MM.1S (cell line): ENCODE measurements at regions not wholly inside any gene's neighbourhood (a gene's known extent, or its start where the extent isn't known, plus 50 kb on each side); places are given as distances from the start of the nearest gene placed in this dataset.

Experiments used
- DNase-seq: peaks from one replicate; pipeline ENCODE4 v3.0.0-alpha.2; 2015
- H2AFZ ChIP-seq: fragments of 300-600 bp; sonication (generic); 2 replicates; pipeline ENCODE4 v1.6.0; 2016; ENCODE audit warnings: antibody characterized with exemption, low read length
- H3F3A ChIP-seq: fragments of 300-600 bp; sonication (generic); 2 replicates; pipeline ENCODE4 v1.6.1; 2016; ENCODE audit warnings: mild to moderate bottlenecking, antibody characterized with exemption, low read length, moderate library complexity, mixed read lengths; ENCODE audit not compliant: insufficient read depth
- H3K27ac ChIP-seq: fragments of 300-600 bp; sonication (generic); 2 replicates; pipeline ENCODE4 v1.5.1; 2016; ENCODE audit warnings: mild to moderate bottlenecking, low read length
- H3K27me3 ChIP-seq: fragments of 300-600 bp; sonication (generic); replicated peaks from 2 replicates; pipeline ENCODE4 v1.6.0; 2016; ENCODE audit warnings: low read length; ENCODE audit not compliant: insufficient read depth
- H3K36me3 ChIP-seq: fragments of 300-600 bp; sonication (generic); replicated peaks from 2 replicates; pipeline ENCODE4 v1.6.1; 2016; ENCODE audit warnings: mild to moderate bottlenecking, low read length, mixed read lengths; ENCODE audit not compliant: insufficient read depth
- H3K4me1 ChIP-seq: fragments of 300-600 bp; sonication (generic); 2 replicates; pipeline ENCODE4 v1.6.1; 2016; ENCODE audit warnings: low read length, mixed read lengths
- H3K4me2 ChIP-seq: fragments of 300-600 bp; sonication (generic); 2 replicates; pipeline ENCODE4 v1.6.0; 2016; ENCODE audit warnings: low read depth, low read length
- H3K4me3 ChIP-seq: fragments of 300-600 bp; sonication (generic); 2 replicates; pipeline ENCODE4 v1.5.1; 2016; ENCODE audit warnings: low read length, mixed read lengths
- H3K79me2 ChIP-seq: fragments of 300-600 bp; sonication (generic); 2 replicates; pipeline ENCODE4 v1.6.1; 2016; ENCODE audit warnings: mixed run types, low read length, mixed read lengths
- H3K9ac ChIP-seq: fragments of 300-600 bp; sonication (generic); 2 replicates; pipeline ENCODE4 v1.6.1; 2016; ENCODE audit warnings: low read length, mixed read lengths
- H3K9me2 ChIP-seq: fragments of 300-600 bp; sonication (generic); replicated peaks from 2 replicates; pipeline ENCODE4 v1.6.1; 2016; ENCODE audit warnings: mild to moderate bottlenecking, low read length, mixed read lengths; ENCODE audit not compliant: insufficient read depth
- H3K9me3 ChIP-seq: fragments of 300-600 bp; sonication (generic); replicated peaks from 2 replicates; pipeline ENCODE4 v1.6.1; 2016; ENCODE audit warnings: mild to moderate bottlenecking, low read length, mixed read lengths; ENCODE audit not compliant: insufficient read depth
- H4K20me1 ChIP-seq: fragments of 300-600 bp; sonication (generic); 2 replicates; pipeline ENCODE4 v1.6.1; 2016; ENCODE audit warnings: mild to moderate bottlenecking, low read length, moderate library complexity, mixed read lengths; ENCODE audit not compliant: insufficient read depth
- CTCF ChIP-seq: fragments of 300-600 bp; sonication (generic); IDR thresholded peaks from 2 replicates; pipeline ENCODE4 v1.5.1; 2016; ENCODE audit warnings: antibody characterized with exemption, low read length, mixed read lengths
- EZH2 ChIP-seq: fragments of 300-600 bp; sonication (generic); optimal IDR thresholded peaks from 2 replicates; pipeline ENCODE3; 2017; ENCODE audit warnings: low read depth, mild to moderate bottlenecking, antibody characterized with exemption, low read length, mixed read lengths
- EZH2phosphoT487 ChIP-seq: fragments of 300-600 bp; sonication (generic); IDR thresholded peaks from 2 replicates; pipeline ENCODE4 v1.6.1; 2018; ENCODE audit warnings: antibody characterized with exemption, low read length

- H3K4me1 ChIP-seq, result no peaks in the 10 kb centered on the region
- H4K20me1 ChIP-seq, result no peaks in the 10 kb centered on the region
- H3K79me2 ChIP-seq, result no peaks in the 10 kb centered on the region
- H3K4me3 ChIP-seq, result no peak overlapping the region
- H3K36me3 ChIP-seq, result no peaks in the 10 kb centered on the region
- no peak overlapping the region for H2AFZ ChIP-seq
- H3K27ac ChIP-seq, result no peak overlapping the region
- no peaks in the 10 kb centered on the region for H3K9me3 ChIP-seq
- no peaks in the 10 kb centered on the region for H3F3A ChIP-seq
- no peak for TF ChIP-seq EZH2
- no peak for TF ChIP-seq EZH2phosphoT487
- TF ChIP-seq CTCF, result no peak
- no peak overlapping the region for H3K9ac ChIP-seq
- no peak overlapping the region for H3K4me2 ChIP-seq
- H3K27me3 ChIP-seq, result no peaks in the 10 kb centered on the region
- no peak for DNase-seq
- no peaks in the 10 kb centered on the region for H3K9me2 ChIP-seq
Measured at GRCh38 chr2:503288-503999, 173.8 kb downstream of the TMEM18 start.

- H3K9ac ChIP-seq, result no peak overlapping the region
- H2AFZ ChIP-seq, result no peak overlapping the region
- no peak overlapping the region for H3K4me2 ChIP-seq
- H3K79me2 ChIP-seq, result no peaks in the 10 kb centered on the region
- H3K27me3 ChIP-seq, result no peaks in the 10 kb centered on the region
- TF ChIP-seq CTCF, result no peak
- no peak for TF ChIP-seq EZH2phosphoT487
- H3K4me3 ChIP-seq, result no peak overlapping the region
- H3K36me3 ChIP-seq, result no peaks in the 10 kb centered on the region
- no peaks in the 10 kb centered on the region for H4K20me1 ChIP-seq
- DNase-seq, result no peak
- H3F3A ChIP-seq, result no peaks in the 10 kb centered on the region
- H3K9me3 ChIP-seq, result no peaks in the 10 kb centered on the region
- no peak overlapping the region for H3K27ac ChIP-seq
- H3K9me2 ChIP-seq, result no peaks in the 10 kb centered on the region
- no peaks in the 10 kb centered on the region for H3K4me1 ChIP-seq
Measured at GRCh38 chr2:502831-503230, 174.4 kb downstream of the TMEM18 start.

- no peaks in the 10 kb centered on the region for H4K20me1 ChIP-seq
- no peaks in the 10 kb centered on the region for H3K4me1 ChIP-seq
- no peak overlapping the region for H2AFZ ChIP-seq
- no peaks in the 10 kb centered on the region for H3K9me2 ChIP-seq
- TF ChIP-seq EZH2phosphoT487, result no peak
- H3K4me2 ChIP-seq, result no peak overlapping the region
- H3K27me3 ChIP-seq, result no peaks in the 10 kb centered on the region
- no peaks in the 10 kb centered on the region for H3K36me3 ChIP-seq
- no peak overlapping the region for H3K4me3 ChIP-seq
- no peaks in the 10 kb centered on the region for H3K79me2 ChIP-seq
- no peaks in the 10 kb centered on the region for H3K9me3 ChIP-seq
- DNase-seq, result no peak
- H3F3A ChIP-seq, result no peaks in the 10 kb centered on the region
- H3K27ac ChIP-seq, result no peak overlapping the region
- no peak overlapping the region for H3K9ac ChIP-seq
Measured at GRCh38 chr2:501667-502066, 175.5 kb downstream of the TMEM18 start.

- TF ChIP-seq CTCF, result no peak
- no peak for TF ChIP-seq EZH2phosphoT487
- no peak for TF ChIP-seq EZH2
- Histone ChIP-seq H3K9me2 (no peaks in the 10 kb centered on the region), H2AFZ (no peak overlapping the region), H3K9ac (no peak overlapping the region), H4K20me1 (no peaks in the 10 kb centered on the region), H3F3A (no peaks in the 10 kb centered on the region), H3K36me3 (no peaks in the 10 kb centered on the region), H3K4me3 (no peak overlapping the region), H3K27me3 (no peaks in the 10 kb centered on the region), H3K79me2 (no peaks in the 10 kb centered on the region), H3K4me1 (no peaks in the 10 kb centered on the region), H3K27ac (no peak overlapping the region), H3K4me2 (no peak overlapping the region), H3K9me3 (no peaks in the 10 kb centered on the region)
- DNase-seq, result no peak
Measured at GRCh38 chr2:501130-501529, 176.1 kb downstream of the TMEM18 start.
